Left lobe of liver (tissue), 2 donors: ENCODE measurements at regions not wholly inside any gene's neighbourhood (a gene's known extent, or its start where the extent isn't known, plus 50 kb on each side); places are given as distances from the start of the nearest gene placed in this dataset.
A peak's percentile ranks its signal among the peaks of the same experiment; 100 is the strongest.

Experiments
- ATAC-seq: fragments of 200-7000 bp; cut with Tn5 transposase; one replicate; pipeline ENCODE4 v1.9.1; 2020; ENCODE audit warnings: mild to moderate bottlenecking, moderate library complexity
- DNase-seq: peaks from one replicate; pipeline ENCODE4 v3.0.0-alpha.2; 2020; ENCODE audit warnings: low spot score
- donor health status: DM: no; HTN: no; CAD: no; lungs with moderate emphysema.
- donor health status: DM: no; HTN: yes; CAD: no.

DNA sequence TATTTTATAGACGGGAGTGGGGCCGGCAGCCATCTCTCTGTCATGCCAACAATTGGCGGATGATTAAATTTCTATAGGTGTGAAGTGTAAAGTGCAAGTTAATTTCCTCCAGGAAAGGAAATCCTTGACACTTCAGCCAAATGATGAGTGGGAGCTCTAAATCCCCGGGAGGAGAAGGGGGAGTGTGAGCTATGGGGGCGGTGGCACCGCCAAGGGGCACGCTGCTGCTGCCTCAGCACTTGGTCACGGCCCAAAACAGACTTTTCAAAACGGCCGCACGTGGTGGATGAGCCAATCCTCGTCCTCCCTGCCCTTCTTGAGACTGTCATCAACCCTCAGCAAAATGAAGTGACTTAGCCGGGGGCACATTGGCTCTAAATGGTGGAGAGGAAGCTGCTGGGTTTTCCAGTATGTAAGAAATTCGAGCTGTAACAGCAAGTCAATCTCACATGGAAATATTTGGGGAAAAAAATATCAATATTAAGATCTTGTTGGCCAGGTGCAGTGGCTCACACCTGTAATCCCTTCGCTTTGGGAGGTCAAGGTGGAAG is 200.8 kb downstream of the TFCP2L1 start:
- ATAC-seq (no peak), DNase-seq (no peak)

GRCh38 chr2:121085801-121086200 is 199.2 kb downstream of the TFCP2L1 start:
- no peak for DNase-seq
- ATAC-seq, result no peak

GRCh38 chr2:121086450-121086849 is 198.6 kb downstream of the TFCP2L1 start:
- no peak for DNase-seq
- ATAC-seq, result no peak

- ATAC-seq (no peak), DNase-seq (no peak)
Measured at GRCh38 chr2:121087117-121087516, 197.9 kb downstream of the TFCP2L1 start.

GRCh38 chr2:121088251-121089165 is 196.5 kb downstream of the TFCP2L1 start:
- no peak for DNase-seq
- no peak for ATAC-seq

GRCh38 chr2:121089166-121089510 is 195.9 kb downstream of the TFCP2L1 start:
- no peak for ATAC-seq
- DNase-seq, result no peak

DNA sequence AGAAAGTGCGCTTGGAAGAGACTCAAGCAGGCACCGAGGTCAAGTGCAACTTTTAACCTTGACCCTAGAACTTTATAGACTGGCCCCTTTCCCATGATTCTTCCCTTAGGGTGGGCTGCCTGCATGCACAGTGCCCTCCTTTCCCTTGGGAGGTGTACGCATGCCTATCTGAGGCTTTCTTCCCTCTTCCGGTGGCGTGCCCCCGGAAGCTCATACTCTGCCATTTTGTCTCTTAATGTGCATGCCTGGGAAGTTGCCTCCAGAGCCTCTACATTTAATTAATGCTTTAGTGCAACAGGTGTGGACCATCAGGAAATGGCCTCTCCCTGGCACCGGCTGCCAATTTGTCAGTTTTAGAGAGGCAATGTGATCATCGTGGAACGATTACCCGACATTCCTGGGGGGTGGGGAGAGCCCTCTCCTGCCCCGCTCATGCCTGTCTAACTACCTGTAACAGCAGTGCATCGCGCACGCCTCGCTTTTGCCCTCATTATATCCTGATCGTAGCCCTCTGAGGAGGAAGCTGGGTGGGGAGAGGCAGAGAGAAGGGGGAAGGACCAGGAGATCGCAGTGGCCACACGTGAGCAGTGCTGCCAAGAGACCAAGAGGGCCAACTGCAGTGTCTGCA is 194.8 kb downstream of the TFCP2L1 start:
- no peak for DNase-seq

GRCh38 chr2:121092095-121092494 is 192.9 kb downstream of the TFCP2L1 start:
- ATAC-seq, result no peak
- no peak for DNase-seq

More for the DNA sequence above, 194.8 kb downstream of the TFCP2L1 start:
- ATAC-seq, result no peak

- ATAC-seq (no peak), DNase-seq (no peak)
Measured at GRCh38 chr2:121093692-121094091, 191.3 kb downstream of the TFCP2L1 start.

- ATAC-seq (no peak), DNase-seq (no peak)
Measured at GRCh38 chr2:121094101-121094500, 190.9 kb downstream of the TFCP2L1 start.

- no peak for ATAC-seq
- DNase-seq, result no peak
Measured at GRCh38 chr2:121094845-121095244, 190.2 kb downstream of the TFCP2L1 start.

GRCh38 chr2:121095257-121096080 is 189.5 kb downstream of the TFCP2L1 start:
- DNase-seq, result peak; percentile 63
- peak; percentile 94 for ATAC-seq

- ATAC-seq (no peak), DNase-seq (no peak)
Measured at GRCh38 chr2:121096611-121097010, 188.4 kb downstream of the TFCP2L1 start.

DNA sequence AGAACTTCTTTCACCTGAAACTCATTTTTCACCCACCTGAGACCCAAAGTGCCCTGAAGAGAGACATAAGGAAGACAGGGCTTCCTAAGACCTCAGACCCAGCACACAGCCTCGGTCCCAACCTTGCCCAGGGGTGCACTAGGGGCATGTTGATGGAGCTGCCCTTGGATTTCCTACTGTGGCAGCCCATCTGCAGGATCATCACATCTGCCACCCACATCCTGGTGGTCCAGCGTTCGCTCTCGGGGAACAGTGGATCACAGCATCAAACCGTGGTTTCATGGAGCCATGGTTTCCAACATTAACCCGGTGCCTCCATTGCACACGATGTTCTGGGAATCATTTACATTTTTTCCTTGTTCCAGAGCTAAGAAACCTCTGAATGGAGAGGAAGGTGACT is 186.4 kb downstream of the TFCP2L1 start:
- ATAC-seq (no peak), DNase-seq (no peak)

- DNase-seq, result no peak
- ATAC-seq, result peak; percentile 74
Measured at GRCh38 chr2:121099329-121100290, 185.4 kb downstream of the TFCP2L1 start.

GRCh38 chr2:121101093-121101715 is 183.8 kb downstream of the TFCP2L1 start:
- DNase-seq (no peak), ATAC-seq (no peak)

DNA sequence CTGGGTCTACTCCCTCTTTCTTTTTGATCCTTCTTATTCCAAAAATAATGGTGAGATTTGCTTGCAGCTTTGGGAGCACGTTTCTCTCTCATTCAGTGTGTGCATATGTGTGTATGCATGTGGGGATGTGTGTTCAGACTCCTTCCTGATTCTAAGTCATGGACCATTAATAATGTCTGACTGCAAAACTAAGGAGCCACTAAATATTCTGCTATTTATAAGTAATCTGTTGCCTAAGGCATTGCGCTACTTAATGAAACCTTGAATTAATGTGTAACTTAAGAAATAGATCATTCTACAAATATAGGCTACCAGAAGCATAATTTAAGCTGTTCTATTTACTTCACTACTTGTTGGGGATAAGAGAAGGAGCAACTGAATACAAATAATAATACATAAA is 182.1 kb downstream of the TFCP2L1 start:
- ATAC-seq (no peak), DNase-seq (no peak)

- DNase-seq (no peak), ATAC-seq (no peak)
Measured at GRCh38 chr2:121103960-121104359, 181.0 kb downstream of the TFCP2L1 start.

DNA sequence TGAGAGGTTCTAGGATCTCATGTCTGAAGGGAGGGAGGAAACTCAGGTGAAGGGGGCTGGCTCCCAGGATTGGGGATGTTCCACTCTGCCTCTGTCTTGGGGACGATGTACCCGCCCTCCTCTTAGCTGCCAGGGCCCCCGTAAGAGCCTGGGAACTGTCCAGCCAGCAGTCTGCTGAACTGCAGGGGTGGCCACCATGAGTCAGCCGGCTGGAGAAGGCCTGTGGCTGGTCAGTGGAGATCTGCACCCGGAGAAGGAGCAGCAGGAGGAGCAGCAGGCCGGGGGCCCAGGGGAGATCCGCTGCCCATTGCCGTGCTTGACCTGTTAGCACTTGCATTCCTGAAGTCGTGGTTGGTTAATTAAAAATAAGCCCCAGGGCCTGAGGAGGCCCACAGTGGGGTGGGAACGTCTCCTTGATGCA is 180.3 kb downstream of the TFCP2L1 start:
- ATAC-seq (no peak), DNase-seq (no peak)

GRCh38 chr2:121110924-121111323 is 174.1 kb downstream of the TFCP2L1 start:
- DNase-seq, result no peak
- no peak for ATAC-seq
